ENCODE measurements at regions not wholly inside any gene's neighbourhood (a gene's known extent, or its start where the extent isn't known, plus 50 kb on each side); places are given as distances from the start of the nearest gene placed in this dataset.

DNA sequence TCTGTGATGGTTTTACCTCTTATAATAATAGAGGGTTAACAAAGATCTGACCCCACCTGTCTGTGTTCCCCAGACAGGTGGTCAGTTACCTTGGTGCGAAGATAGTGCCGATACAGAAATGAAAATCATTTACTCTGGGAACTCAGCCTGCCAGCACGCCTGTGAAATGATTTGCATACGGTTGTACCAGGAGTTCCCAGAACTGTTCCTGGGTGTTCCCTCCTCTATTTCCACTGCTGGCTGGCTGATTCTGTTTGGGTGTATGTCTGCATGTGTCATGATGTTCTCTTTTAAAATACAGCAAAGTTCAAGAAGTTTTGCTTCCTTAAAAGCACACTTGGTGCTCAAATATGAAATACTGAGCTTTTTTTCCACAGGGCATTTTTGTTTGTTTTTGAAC is 527.1 kb downstream of the FGF9 start (continued):
- TF ChIP-seq, protein P1, sequence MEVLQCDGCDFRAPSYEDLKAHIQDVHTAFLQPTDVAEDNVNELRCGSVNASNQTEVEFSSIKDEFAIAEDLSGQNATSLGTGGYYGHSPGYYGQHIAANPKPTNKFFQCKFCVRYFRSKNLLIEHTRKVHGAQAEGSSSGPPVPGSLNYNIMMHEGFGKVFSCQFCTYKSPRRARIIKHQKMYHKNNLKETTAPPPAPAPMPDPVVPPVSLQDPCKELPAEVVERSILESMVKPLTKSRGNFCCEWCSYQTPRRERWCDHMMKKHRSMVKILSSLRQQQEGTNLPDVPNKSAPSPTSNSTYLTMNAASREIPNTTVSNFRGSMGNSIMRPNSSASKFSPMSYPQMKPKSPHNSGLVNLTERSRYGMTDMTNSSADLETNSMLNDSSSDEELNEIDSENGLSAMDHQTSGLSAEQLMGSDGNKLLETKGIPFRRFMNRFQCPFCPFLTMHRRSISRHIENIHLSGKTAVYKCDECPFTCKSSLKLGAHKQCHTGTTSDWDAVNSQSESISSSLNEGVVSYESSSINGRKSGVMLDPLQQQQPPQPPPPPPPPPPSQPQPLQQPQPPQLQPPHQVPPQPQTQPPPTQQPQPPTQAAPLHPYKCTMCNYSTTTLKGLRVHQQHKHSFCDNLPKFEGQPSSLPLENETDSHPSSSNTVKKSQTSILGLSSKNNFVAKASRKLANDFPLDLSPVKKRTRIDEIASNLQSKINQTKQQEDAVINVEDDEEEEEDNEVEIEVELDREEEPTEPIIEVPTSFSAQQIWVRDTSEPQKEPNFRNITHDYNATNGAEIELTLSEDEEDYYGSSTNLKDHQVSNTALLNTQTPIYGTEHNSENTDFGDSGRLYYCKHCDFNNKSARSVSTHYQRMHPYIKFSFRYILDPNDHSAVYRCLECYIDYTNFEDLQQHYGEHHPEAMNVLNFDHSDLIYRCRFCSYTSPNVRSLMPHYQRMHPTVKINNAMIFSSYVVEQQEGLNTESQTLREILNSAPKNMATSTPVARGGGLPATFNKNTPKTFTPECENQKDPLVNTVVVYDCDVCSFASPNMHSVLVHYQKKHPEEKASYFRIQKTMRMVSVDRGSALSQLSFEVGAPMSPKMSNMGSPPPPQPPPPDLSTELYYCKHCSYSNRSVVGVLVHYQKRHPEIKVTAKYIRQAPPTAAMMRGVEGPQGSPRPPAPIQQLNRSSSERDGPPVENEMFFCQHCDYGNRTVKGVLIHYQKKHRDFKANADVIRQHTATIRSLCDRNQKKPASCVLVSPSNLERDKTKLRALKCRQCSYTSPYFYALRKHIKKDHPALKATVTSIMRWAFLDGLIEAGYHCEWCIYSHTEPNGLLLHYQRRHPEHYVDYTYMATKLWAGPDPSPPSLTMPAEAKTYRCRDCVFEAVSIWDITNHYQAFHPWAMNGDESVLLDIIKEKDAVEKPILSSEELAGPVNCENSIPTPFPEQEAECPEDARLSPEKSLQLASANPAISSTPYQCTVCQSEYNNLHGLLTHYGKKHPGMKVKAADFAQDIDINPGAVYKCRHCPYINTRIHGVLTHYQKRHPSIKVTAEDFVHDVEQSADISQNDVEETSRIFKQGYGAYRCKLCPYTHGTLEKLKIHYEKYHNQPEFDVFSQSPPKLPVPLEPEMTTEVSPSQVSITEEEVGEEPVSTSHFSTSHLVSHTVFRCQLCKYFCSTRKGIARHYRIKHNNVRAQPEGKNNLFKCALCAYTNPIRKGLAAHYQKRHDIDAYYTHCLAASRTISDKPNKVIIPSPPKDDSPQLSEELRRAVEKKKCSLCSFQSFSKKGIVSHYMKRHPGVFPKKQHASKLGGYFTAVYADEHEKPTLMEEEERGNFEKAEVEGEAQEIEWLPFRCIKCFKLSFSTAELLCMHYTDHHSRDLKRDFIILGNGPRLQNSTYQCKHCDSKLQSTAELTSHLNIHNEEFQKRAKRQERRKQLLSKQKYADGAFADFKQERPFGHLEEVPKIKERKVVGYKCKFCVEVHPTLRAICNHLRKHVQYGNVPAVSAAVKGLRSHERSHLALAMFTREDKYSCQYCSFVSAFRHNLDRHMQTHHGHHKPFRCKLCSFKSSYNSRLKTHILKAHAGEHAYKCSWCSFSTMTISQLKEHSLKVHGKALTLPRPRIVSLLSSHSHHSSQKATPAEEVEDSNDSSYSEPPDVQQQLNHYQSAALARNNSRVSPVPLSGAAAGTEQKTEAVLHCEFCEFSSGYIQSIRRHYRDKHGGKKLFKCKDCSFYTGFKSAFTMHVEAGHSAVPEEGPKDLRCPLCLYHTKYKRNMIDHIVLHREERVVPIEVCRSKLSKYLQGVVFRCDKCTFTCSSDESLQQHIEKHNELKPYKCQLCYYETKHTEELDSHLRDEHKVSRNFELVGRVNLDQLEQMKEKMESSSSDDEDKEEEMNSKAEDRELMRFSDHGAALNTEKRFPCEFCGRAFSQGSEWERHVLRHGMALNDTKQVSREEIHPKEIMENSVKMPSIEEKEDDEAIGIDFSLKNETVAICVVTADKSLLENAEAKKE (CRISPR knock-in tag; IDR thresholded peaks at IDR 0.05), result no peak
- no peak for TF ChIP-seq ZNF114 (CRISPR knock-in tag; IDR thresholded peaks at IDR 0.05)
- TF ChIP-seq EZH2 (IDR thresholded peaks at IDR 0.05; ENCODE audit: low read depth, unreplicated experiment), result no peak
- TF ChIP-seq ETS1 (IDR thresholded peaks at IDR 0.05), result no peak

DNA sequence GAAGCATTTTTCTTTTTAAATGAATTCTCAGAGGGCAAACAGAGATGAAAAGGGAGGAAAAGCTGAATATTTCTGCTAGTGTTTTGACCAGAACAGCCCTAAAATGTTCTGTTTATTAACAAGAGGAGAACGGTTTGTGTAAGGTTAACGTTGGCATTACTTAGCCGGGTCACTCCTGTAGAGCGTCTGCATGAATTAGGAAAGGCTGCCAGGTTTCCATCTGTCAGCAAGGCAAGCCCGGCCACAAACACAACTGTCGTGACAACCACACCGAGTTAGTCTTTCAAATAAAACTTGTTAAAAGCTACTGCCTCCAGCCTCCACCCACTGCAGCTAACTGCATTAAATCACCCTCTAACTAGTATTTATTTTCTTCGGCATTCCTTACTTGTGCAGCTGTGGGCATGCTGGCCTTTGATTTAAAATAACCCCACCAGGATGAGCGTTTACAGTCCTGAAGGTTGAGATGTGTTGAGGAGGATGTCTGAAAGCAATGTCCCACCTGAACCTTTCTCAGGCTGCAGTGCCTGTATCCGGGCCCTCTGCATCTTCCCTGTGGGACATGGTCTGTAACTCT is 527.9 kb downstream of the FGF9 start:
- no peaks in the 10 kb centered on the region; the same call in 2 of the 3 replicates for H3K36me3 Mint-ChIP-seq (ENCODE audit: low read depth)
- DNase-seq (ENCODE audit: low spot score) (peak; percentile 18), ATAC-seq (no peak; the same call in 2 of the 3 replicates)
- peaks cover 10% of the 10 kb centered on the region; the same call in 1 of the 2 replicates for H3K79me2 ChIP-seq (replicated peaks; ENCODE audit: insufficient read depth)
- no peaks in the 10 kb centered on the region for H3K36me3 ChIP-seq (ENCODE audit: insufficient read depth)
- H2AFZ ChIP-seq, result no peak overlapping the region
- H4K20me1 ChIP-seq (replicated peaks; ENCODE audit: insufficient read depth), result no peaks in the 10 kb centered on the region; the same call in none of the 2 replicates
- TF ChIP-seq, protein P2, sequence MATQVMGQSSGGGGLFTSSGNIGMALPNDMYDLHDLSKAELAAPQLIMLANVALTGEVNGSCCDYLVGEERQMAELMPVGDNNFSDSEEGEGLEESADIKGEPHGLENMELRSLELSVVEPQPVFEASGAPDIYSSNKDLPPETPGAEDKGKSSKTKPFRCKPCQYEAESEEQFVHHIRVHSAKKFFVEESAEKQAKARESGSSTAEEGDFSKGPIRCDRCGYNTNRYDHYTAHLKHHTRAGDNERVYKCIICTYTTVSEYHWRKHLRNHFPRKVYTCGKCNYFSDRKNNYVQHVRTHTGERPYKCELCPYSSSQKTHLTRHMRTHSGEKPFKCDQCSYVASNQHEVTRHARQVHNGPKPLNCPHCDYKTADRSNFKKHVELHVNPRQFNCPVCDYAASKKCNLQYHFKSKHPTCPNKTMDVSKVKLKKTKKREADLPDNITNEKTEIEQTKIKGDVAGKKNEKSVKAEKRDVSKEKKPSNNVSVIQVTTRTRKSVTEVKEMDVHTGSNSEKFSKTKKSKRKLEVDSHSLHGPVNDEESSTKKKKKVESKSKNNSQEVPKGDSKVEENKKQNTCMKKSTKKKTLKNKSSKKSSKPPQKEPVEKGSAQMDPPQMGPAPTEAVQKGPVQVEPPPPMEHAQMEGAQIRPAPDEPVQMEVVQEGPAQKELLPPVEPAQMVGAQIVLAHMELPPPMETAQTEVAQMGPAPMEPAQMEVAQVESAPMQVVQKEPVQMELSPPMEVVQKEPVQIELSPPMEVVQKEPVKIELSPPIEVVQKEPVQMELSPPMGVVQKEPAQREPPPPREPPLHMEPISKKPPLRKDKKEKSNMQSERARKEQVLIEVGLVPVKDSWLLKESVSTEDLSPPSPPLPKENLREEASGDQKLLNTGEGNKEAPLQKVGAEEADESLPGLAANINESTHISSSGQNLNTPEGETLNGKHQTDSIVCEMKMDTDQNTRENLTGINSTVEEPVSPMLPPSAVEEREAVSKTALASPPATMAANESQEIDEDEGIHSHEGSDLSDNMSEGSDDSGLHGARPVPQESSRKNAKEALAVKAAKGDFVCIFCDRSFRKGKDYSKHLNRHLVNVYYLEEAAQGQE (IDR thresholded peaks at IDR 0.05; ENCODE audit: unreplicated experiment), result no peak
- TF ChIP-seq, protein P3, sequence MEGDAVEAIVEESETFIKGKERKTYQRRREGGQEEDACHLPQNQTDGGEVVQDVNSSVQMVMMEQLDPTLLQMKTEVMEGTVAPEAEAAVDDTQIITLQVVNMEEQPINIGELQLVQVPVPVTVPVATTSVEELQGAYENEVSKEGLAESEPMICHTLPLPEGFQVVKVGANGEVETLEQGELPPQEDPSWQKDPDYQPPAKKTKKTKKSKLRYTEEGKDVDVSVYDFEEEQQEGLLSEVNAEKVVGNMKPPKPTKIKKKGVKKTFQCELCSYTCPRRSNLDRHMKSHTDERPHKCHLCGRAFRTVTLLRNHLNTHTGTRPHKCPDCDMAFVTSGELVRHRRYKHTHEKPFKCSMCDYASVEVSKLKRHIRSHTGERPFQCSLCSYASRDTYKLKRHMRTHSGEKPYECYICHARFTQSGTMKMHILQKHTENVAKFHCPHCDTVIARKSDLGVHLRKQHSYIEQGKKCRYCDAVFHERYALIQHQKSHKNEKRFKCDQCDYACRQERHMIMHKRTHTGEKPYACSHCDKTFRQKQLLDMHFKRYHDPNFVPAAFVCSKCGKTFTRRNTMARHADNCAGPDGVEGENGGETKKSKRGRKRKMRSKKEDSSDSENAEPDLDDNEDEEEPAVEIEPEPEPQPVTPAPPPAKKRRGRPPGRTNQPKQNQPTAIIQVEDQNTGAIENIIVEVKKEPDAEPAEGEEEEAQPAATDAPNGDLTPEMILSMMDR (conservative IDR thresholded peaks at IDR 0.05; ENCODE audit: low read depth in 2 of 2), result no peak
- no peak for TF ChIP-seq ETS1 (IDR thresholded peaks at IDR 0.05)
- peaks cover 6% of the 10 kb centered on the region; the same call in 1 of the 2 replicates for H3K9me2 ChIP-seq (ENCODE audit: insufficient read depth)
- peak overlapping the region; percentile 60; the same call in 1 of the 2 replicates for H3K27ac ChIP-seq (ENCODE audit: low read depth)
- no peak overlapping the region for H3K4me3 ChIP-seq
- no peak overlapping the region for H3K4me3 Mint-ChIP-seq
- peaks cover 37% of the 10 kb centered on the region for H3K4me1 Mint-ChIP-seq
- no peaks in the 10 kb centered on the region for H3K9me3 Mint-ChIP-seq
- no peaks in the 10 kb centered on the region for H3F3A ChIP-seq (replicated peaks; ENCODE audit: low read depth)
- H3K27me3 ChIP-seq (ENCODE audit: insufficient read depth), result no peaks in the 10 kb centered on the region
- H3K27me3 Mint-ChIP-seq (ENCODE audit: insufficient read depth, low read depth, poor library complexity), result peaks cover 2% of the 10 kb centered on the region
- H3K4me2 ChIP-seq, result 0 out of 2 replicates have a peak overlapping the region, but pooled peaks have one; percentile 38
- H3K27ac Mint-ChIP-seq, result no peak overlapping the region
- peaks cover 25% of the 10 kb centered on the region for H3K4me1 ChIP-seq (ENCODE audit: insufficient read depth)

Measured in GM23338 (cell line).